DND-41 (cell line): ENCODE measurements at regions not wholly inside any gene's neighbourhood (a gene's known extent, or its start where the extent isn't known, plus 50 kb on each side); places are given as distances from the start of the nearest gene placed in this dataset.
"Not testable (repeated sequence)": the region's sequence is repeated elsewhere in the genome, so short reads cannot be mapped to it uniquely, and the experiment has no call there.

Source experiments
- ATAC-seq: fragments of 200-7000 bp; cut with Tn5 transposase; 3 replicates; pipeline ENCODE4 v1.9.1; 2021; ENCODE audit warnings: low read depth; ENCODE audit not compliant: insufficient read depth
- DNase-seq: peaks from one replicate; pipeline ENCODE4 v3.0.0-alpha.2; 2020
- H2AFZ ChIP-seq: 2 replicates; pipeline ENCODE4 v1.6.0; 2012; ENCODE audit warnings: low read depth, low read length
- H3K27ac ChIP-seq: 2 replicates; pipeline ENCODE4 v1.5.1; 2012; ENCODE audit warnings: low read length, inconsistent platforms
- H3K27me3 ChIP-seq: fragments of 200-600 bp; sonication (generic); 2 replicates; pipeline ENCODE4 v1.6.0; 2012; ENCODE audit warnings: low read length, mild to moderate bottlenecking, inconsistent platforms; ENCODE audit not compliant: insufficient read depth, poor library complexity
- H3K36me3 ChIP-seq: 2 replicates; pipeline ENCODE4 v1.5.1; 2012; ENCODE audit warnings: low read length, inconsistent platforms; ENCODE audit not compliant: insufficient read depth
- H3K4me1 ChIP-seq: 2 replicates; pipeline ENCODE4 v1.5.1; 2012; ENCODE audit warnings: mild to moderate bottlenecking, low read length; ENCODE audit not compliant: insufficient read depth
- H3K4me2 ChIP-seq: 2 replicates; pipeline ENCODE4 v1.6.0; 2012; ENCODE audit warnings: mild to moderate bottlenecking, moderate library complexity, low read length, inconsistent platforms; ENCODE audit not compliant: insufficient read depth
- H3K4me3 ChIP-seq, 2 experiments: fragments of 200-600 bp in 1 of 2; shearing (Covaris generic) in 1 of 2; 2 replicates each; pipeline ENCODE4 v1.5.1; 2012 to 2016; ENCODE audit warnings: inconsistent platforms in 2 of 2, low read length in 2 of 2, mild to moderate bottlenecking in 2 of 2, low read depth in 1 of 2, moderate library complexity in 1 of 2
- H3K79me2 ChIP-seq: 2 replicates; pipeline ENCODE4 v1.6.0; 2012; ENCODE audit warnings: low read length, inconsistent platforms; ENCODE audit not compliant: insufficient read depth
- H3K9ac ChIP-seq: 2 replicates; pipeline ENCODE4 v1.6.0; 2012; ENCODE audit warnings: low read depth, mild to moderate bottlenecking, inconsistent platforms, low read length, moderate library complexity
- H3K9me3 ChIP-seq: 2 replicates; pipeline ENCODE4 v1.5.1; 2012; ENCODE audit warnings: low read length, moderate library complexity, mild to moderate bottlenecking, inconsistent platforms; ENCODE audit not compliant: insufficient read depth, severe bottlenecking
- H4K20me1 ChIP-seq: 2 replicates; pipeline ENCODE4 v1.6.0; 2012; ENCODE audit warnings: low read length; ENCODE audit not compliant: insufficient read depth
- CTCF ChIP-seq: IDR thresholded peaks from 2 replicates; pipeline ENCODE4 v1.5.1; 2012; ENCODE audit warnings: borderline replicate concordance, low read length, moderate library complexity, mild to moderate bottlenecking; ENCODE audit not compliant: poor library complexity, severe bottlenecking; ENCODE audit errors: extremely low read depth
- EZH2 ChIP-seq: IDR thresholded peaks from 3 replicates; pipeline ENCODE4 v1.6.1; 2012; ENCODE audit warnings: borderline replicate concordance, low read depth, mild to moderate bottlenecking, moderate library complexity, low read length, inconsistent platforms; ENCODE audit not compliant: severe bottlenecking

DNA sequence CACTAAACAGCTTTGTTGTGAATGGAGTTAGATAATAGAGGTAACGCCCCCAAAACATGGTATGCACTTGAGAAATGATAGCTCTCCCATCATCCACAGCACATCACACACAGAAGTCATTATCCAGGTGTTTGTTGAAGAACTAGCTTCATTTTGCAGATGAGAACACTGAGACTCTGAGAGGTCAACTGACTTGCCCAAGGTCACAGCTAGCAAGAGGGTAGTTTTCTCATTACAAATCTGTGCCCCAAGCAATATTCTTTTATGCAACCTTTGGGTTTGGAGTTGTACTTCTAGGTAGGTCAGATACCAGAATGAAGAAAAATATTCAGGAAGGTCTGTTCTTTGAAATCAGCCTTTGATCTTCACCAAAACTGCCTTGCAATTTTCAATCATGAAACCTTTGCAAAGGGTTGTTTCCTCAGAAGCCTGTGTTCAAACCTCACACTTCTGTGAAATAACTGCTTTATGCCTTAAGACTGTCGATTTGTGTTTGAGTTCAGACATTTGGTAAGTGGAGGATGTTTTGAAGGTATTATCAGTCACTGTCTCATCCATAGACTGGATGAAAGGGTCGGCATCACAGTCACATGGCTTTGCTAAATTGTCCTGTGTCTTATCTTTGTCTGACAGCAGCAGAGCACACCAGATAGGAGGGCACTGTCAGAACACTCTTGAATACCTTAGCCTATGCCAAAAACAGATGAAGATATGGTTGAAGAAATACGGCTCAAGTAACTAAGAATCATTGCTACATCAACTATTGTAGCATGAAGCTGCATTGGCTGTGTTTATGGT lies 233.2 kb upstream of the BTG1 start:
- Histone ChIP-seq H3K36me3 (no peaks in the 10 kb centered on the region), H3K4me3 (no peak overlapping the region), H2AFZ (peak overlapping the region; percentile 48), H3K4me2 (no peak overlapping the region), H3K4me1 (peaks cover 10% of the 10 kb centered on the region), H3K9ac (no peak overlapping the region), H3K27me3 (no peaks in the 10 kb centered on the region), H3K9me3 (no peaks in the 10 kb centered on the region), H4K20me1 (no peaks in the 10 kb centered on the region), H3K79me2 (no peaks in the 10 kb centered on the region), H3K27ac (0 out of 2 replicates have a peak overlapping the region, but pooled peaks have one; percentile 15)
- ATAC-seq (peak; percentile 61), DNase-seq (no peak)
- TF ChIP-seq EZH2 (no peak), CTCF (no peak)

GRCh38 chr12:92375504-92375903 lies 229.9 kb upstream of the BTG1 start:
- not testable (repeated sequence) for DNase-seq, H4K20me1 ChIP-seq, ATAC-seq, H3K4me2 ChIP-seq, H3K79me2 ChIP-seq, H3K36me3 ChIP-seq, H2AFZ ChIP-seq, H3K9ac ChIP-seq, H3K27me3 ChIP-seq, H3K27ac ChIP-seq, H3K4me3 ChIP-seq, H3K9me3 ChIP-seq
- peaks cover 10% of the 10 kb centered on the region for H3K4me1 ChIP-seq

- peaks cover 2% of the 10 kb centered on the region; the same call in 1 of the 2 replicates for H3K4me1 ChIP-seq
- DNase-seq (no peak), ATAC-seq (no peak)
- no peak overlapping the region for H3K4me3 ChIP-seq
- H3K36me3 ChIP-seq = no peaks in the 10 kb centered on the region
- no peaks in the 10 kb centered on the region for H3K27me3 ChIP-seq
- no peak overlapping the region for H3K27ac ChIP-seq
- no peaks in the 10 kb centered on the region for H3K9me3 ChIP-seq
- H3K9ac ChIP-seq = no peak overlapping the region
- no peak overlapping the region for H2AFZ ChIP-seq
- no peaks in the 10 kb centered on the region for H3K79me2 ChIP-seq
- no peak overlapping the region for H3K4me2 ChIP-seq
- TF ChIP-seq EZH2 = no peak
- no peak for TF ChIP-seq CTCF
- H4K20me1 ChIP-seq = no peaks in the 10 kb centered on the region
Measured at GRCh38 chr12:92370828-92371227, 225.2 kb upstream of the BTG1 start.

- H3K9ac ChIP-seq = no peak overlapping the region
- H3K4me3 ChIP-seq = no peak overlapping the region
- no peaks in the 10 kb centered on the region for H3K9me3 ChIP-seq
- DNase-seq (no peak), ATAC-seq (no peak; the same call in 2 of the 3 replicates)
- H3K79me2 ChIP-seq = no peaks in the 10 kb centered on the region
- H3K36me3 ChIP-seq = no peaks in the 10 kb centered on the region
- no peak overlapping the region for H3K4me2 ChIP-seq
- H4K20me1 ChIP-seq = no peaks in the 10 kb centered on the region
- H3K4me1 ChIP-seq = peaks cover 13% of the 10 kb centered on the region
- no peak overlapping the region for H3K27ac ChIP-seq
- no peaks in the 10 kb centered on the region for H3K27me3 ChIP-seq
- TF ChIP-seq CTCF = no peak
- H2AFZ ChIP-seq = no peak overlapping the region
Measured at GRCh38 chr12:92369636-92370035, 224.0 kb upstream of the BTG1 start.
